HEK293 (cell line): ENCODE measurements at regions not wholly inside any gene's neighbourhood (a gene's known extent, or its start where the extent isn't known, plus 50 kb on each side); places are given as distances from the start of the nearest gene placed in this dataset.

Experiments
- CTCF ChIA-PET: fragments of 350-600 bp; formaldehyde crosslinking; extraction: SDS; loops from one replicate; lab custom pipeline; 2021; ENCODE audit warnings: antibody characterized with exemption; lab: Yijun Ruan, JAX
- POLR2A ChIA-PET: fragments of 300-600 bp; formaldehyde crosslinking; extraction: SDS; loops from one replicate; lab custom pipeline; 2020; ENCODE audit warnings: antibody characterized with exemption, inconsistent platforms; lab: Yijun Ruan, JAX
- H3K27ac ChIP-seq: fragments of 200-500 bp; sonication (Bioruptor generic); 2 replicates; pipeline ENCODE4 v1.5.1; 2014; ENCODE audit warnings: low read depth, low read length, control low read depth, inconsistent platforms; ENCODE audit errors: extremely low read depth
- H3K36me3 ChIP-seq, 2 experiments: fragments of 200-500 bp in 1 of 2; sonication (Bioruptor generic) in 1 of 2; 1 replicate in 1 of 2; 2 replicates in 1 of 2; pipeline ENCODE4 v1.5.1; 2014 to 2017; ENCODE audit warnings: inconsistent platforms in 2 of 2, low read length in 2 of 2; ENCODE audit not compliant: control insufficient read depth in 2 of 2, insufficient read depth in 1 of 2
- H3K4me1 ChIP-seq: fragments of 200-500 bp; sonication (Bioruptor generic); 2 replicates; pipeline ENCODE4 v1.5.1; 2014; ENCODE audit warnings: mild to moderate bottlenecking, low read length, inconsistent platforms; ENCODE audit not compliant: control insufficient read depth, insufficient read depth
- H3K4me3 ChIP-seq: 2 replicates; pipeline ENCODE4 v1.5.1; 2011; ENCODE audit warnings: low read depth, mild to moderate bottlenecking, control low read depth, low read length, moderate library complexity
- H3K9me3 ChIP-seq: fragments of 200-500 bp; sonication (Bioruptor generic); 2 replicates; pipeline ENCODE4 v1.5.1; 2014; ENCODE audit warnings: low read depth, low read length, inconsistent platforms; ENCODE audit not compliant: control insufficient read depth, insufficient read depth
- BCL11B ChIP-seq: fragments of 450-650 bp; formaldehyde crosslinking; IDR thresholded peaks from 2 replicates; pipeline ENCODE4 v1.5.1; 2016; ENCODE audit warnings: low read depth, missing biosample characterization, missing genetic modification characterization
- KLF8 ChIP-seq: fragments of 450-650 bp; formaldehyde crosslinking; IDR thresholded peaks from 2 replicates; pipeline ENCODE4 v1.5.1; 2016; ENCODE audit warnings: missing biosample characterization, missing genetic modification characterization
- SP7 ChIP-seq: fragments of 450-650 bp; formaldehyde crosslinking; IDR thresholded peaks from 2 replicates; pipeline ENCODE4 v1.5.1; 2016; ENCODE audit warnings: missing biosample characterization, missing genetic modification characterization
- YY1 ChIP-seq: fragments of 450-650 bp; formaldehyde crosslinking; IDR thresholded peaks from 2 replicates; pipeline ENCODE4 v1.5.1; 2018; ENCODE audit warnings: missing biosample characterization, missing genetic modification characterization
- ZBTB21 ChIP-seq: fragments of 450-650 bp; formaldehyde crosslinking; IDR thresholded peaks from 2 replicates; pipeline ENCODE4 v1.5.1; 2017; ENCODE audit warnings: missing biosample characterization, missing genetic modification characterization
- ZBTB26 ChIP-seq: fragments of 450-650 bp; formaldehyde crosslinking; optimal IDR thresholded peaks from 2 replicates; pipeline ENCODE3; 2016; ENCODE audit warnings: missing biosample characterization, mild to moderate bottlenecking, missing genetic modification characterization
- ZBTB48 ChIP-seq: fragments of 450-650 bp; formaldehyde crosslinking; IDR thresholded peaks from 2 replicates; pipeline ENCODE4 v1.5.1; 2016; ENCODE audit warnings: missing biosample characterization, missing genetic modification characterization
- ZBTB8A ChIP-seq: fragments of 450-650 bp; formaldehyde crosslinking; IDR thresholded peaks from 2 replicates; pipeline ENCODE4 v1.5.1; 2016; ENCODE audit warnings: missing biosample characterization, missing genetic modification characterization
- ZFHX2 ChIP-seq: fragments of 450-650 bp; formaldehyde crosslinking; conservative IDR thresholded peaks from 2 replicates; pipeline ENCODE4 v1.5.1; 2016; ENCODE audit warnings: missing biosample characterization, missing genetic modification characterization
- ZNF112 ChIP-seq: fragments of 450-650 bp; formaldehyde crosslinking; IDR thresholded peaks from 2 replicates; pipeline ENCODE4 v1.5.0; 2017; ENCODE audit warnings: missing biosample characterization, missing genetic modification characterization
- ZNF175 ChIP-seq: fragments of 450-650 bp; formaldehyde crosslinking; IDR thresholded peaks from 2 replicates; pipeline ENCODE4 v1.5.1; 2016; ENCODE audit warnings: missing biosample characterization, missing genetic modification characterization
- ZNF211 ChIP-seq: fragments of 450-650 bp; formaldehyde crosslinking; IDR thresholded peaks from 2 replicates; pipeline ENCODE4 v1.5.1; 2016; ENCODE audit warnings: low read depth, missing biosample characterization, missing genetic modification characterization
- ZNF610 ChIP-seq: fragments of 450-650 bp; formaldehyde crosslinking; IDR thresholded peaks from 2 replicates; pipeline ENCODE4 v1.5.1; 2016; ENCODE audit warnings: missing biosample characterization, missing genetic modification characterization, borderline replicate concordance
- ZNF670 ChIP-seq: fragments of 450-650 bp; formaldehyde crosslinking; IDR thresholded peaks from 2 replicates; pipeline ENCODE4 v1.5.1; 2016; ENCODE audit warnings: missing biosample characterization, missing genetic modification characterization, low read depth
- ZNF768 ChIP-seq: fragments of 450-650 bp; formaldehyde crosslinking; IDR thresholded peaks from 2 replicates; pipeline ENCODE4 v1.5.1; 2018; ENCODE audit warnings: missing biosample characterization, mild to moderate bottlenecking, missing genetic modification characterization
- ZNF792 ChIP-seq: fragments of 450-650 bp; formaldehyde crosslinking; IDR thresholded peaks from 2 replicates; pipeline ENCODE4 v1.5.1; 2016; ENCODE audit warnings: missing biosample characterization, missing genetic modification characterization
- ZNF843 ChIP-seq: fragments of 450-650 bp; formaldehyde crosslinking; IDR thresholded peaks from 2 replicates; pipeline ENCODE4 v1.5.1; 2016; ENCODE audit warnings: missing biosample characterization, missing genetic modification characterization
- ZSCAN30 ChIP-seq: fragments of 450-650 bp; IDR thresholded peaks from 2 replicates; pipeline ENCODE4 v1.5.1; 2018; ENCODE audit warnings: missing biosample characterization, mild to moderate bottlenecking, missing genetic modification characterization, moderate library complexity
- TF ChIP-seq, protein P1 (sequence below): fragments of 450-650 bp; formaldehyde crosslinking; IDR thresholded peaks from 2 replicates; pipeline ENCODE4 v1.5.1; 2016; ENCODE audit warnings: missing biosample characterization, missing genetic modification characterization
- TF ChIP-seq, protein P2 (sequence below): fragments of 450-650 bp; formaldehyde crosslinking; IDR thresholded peaks from 2 replicates; pipeline ENCODE4 v1.5.1; 2016; ENCODE audit warnings: missing biosample characterization, missing genetic modification characterization
- TF ChIP-seq, protein P3 (sequence below): fragments of 450-650 bp; formaldehyde crosslinking; IDR thresholded peaks from 2 replicates; pipeline ENCODE4 v1.5.1; 2016; ENCODE audit warnings: missing biosample characterization, missing genetic modification characterization
- TF ChIP-seq, protein P4 (sequence below): fragments of 450-650 bp; formaldehyde crosslinking; IDR thresholded peaks from 2 replicates; pipeline ENCODE4 v1.5.1; 2016; ENCODE audit warnings: missing biosample characterization, missing genetic modification characterization

DNA sequence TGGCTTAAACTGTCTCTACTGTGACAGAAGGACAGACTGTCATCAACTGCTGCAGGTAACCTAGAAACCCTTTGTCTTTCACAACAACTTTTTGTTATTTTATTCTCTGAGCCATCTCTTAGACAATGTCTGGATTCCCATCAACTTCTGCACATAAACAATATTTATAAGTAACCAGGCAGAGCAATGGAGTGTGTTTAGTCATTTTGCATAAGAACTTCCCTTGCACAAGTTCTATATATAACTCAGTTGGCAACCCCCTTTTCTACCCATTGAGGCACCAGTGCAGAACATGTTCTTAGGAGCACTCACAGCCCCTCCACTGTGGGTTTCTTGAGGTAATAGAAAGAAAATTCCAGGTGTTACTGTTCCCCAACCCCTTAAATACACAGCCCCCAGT lies 65.0 kb upstream of the IL6 start (continued):
- TF ChIP-seq, protein P1, sequence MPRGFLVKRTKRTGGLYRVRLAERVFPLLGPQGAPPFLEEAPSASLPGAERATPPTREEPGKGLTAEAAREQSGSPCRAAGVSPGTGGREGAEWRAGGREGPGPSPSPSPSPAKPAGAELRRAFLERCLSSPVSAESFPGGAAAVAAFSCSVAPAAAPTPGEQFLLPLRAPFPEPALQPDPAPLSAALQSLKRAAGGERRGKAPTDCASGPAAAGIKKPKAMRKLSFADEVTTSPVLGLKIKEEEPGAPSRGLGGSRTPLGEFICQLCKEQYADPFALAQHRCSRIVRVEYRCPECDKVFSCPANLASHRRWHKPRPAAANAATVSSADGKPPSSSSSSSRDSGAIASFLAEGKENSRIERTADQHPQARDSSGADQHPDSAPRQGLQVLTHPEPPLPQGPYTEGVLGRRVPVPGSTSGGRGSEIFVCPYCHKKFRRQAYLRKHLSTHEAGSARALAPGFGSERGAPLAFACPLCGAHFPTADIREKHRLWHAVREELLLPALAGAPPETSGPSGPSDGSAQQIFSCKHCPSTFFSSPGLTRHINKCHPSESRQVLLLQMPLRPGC (tag by site-specific recombination), result no peak
- TF ChIP-seq ZBTB21 (tag by site-specific recombination) (no peak), ZBTB48 (tag by site-specific recombination) (no peak), ZNF175 (tag by site-specific recombination) (no peak), ZBTB26 (no peak)

DNA sequence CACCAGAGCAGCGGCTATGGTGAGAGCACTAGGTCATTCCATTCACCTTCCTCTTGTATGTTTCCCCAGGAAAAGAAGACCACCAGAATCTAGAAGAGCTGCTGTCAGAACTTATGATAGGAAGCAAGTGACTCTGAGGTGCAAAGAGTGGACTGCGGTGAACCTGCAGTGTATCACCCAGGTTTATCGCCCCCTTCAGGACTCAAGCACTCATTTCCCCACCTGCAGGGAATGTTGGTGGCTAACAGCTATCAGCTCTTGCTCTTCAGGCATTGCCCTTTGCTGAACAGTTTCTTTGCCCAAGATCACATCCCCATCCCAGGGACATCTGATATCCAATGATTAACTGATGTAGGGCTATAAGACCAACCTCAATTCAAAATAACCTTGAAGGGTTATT lies 66.3 kb upstream of the IL6 start:
- POLR2A ChIA-PET, result no interaction called here
- TF ChIP-seq ZNF792, result no peak
- TF ChIP-seq, protein P2, sequence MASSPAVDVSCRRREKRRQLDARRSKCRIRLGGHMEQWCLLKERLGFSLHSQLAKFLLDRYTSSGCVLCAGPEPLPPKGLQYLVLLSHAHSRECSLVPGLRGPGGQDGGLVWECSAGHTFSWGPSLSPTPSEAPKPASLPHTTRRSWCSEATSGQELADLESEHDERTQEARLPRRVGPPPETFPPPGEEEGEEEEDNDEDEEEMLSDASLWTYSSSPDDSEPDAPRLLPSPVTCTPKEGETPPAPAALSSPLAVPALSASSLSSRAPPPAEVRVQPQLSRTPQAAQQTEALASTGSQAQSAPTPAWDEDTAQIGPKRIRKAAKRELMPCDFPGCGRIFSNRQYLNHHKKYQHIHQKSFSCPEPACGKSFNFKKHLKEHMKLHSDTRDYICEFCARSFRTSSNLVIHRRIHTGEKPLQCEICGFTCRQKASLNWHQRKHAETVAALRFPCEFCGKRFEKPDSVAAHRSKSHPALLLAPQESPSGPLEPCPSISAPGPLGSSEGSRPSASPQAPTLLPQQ (tag by site-specific recombination), result no peak
- no peak for TF ChIP-seq ZBTB8A (tag by site-specific recombination)
- TF ChIP-seq ZNF610 (tag by site-specific recombination), result no peak
- TF ChIP-seq YY1, result no peak
- TF ChIP-seq ZNF843, result no peak
- TF ChIP-seq ZNF211 (tag by site-specific recombination), result no peak
- no peak for TF ChIP-seq ZFHX2 (tag by site-specific recombination)
- TF ChIP-seq, protein P3, sequence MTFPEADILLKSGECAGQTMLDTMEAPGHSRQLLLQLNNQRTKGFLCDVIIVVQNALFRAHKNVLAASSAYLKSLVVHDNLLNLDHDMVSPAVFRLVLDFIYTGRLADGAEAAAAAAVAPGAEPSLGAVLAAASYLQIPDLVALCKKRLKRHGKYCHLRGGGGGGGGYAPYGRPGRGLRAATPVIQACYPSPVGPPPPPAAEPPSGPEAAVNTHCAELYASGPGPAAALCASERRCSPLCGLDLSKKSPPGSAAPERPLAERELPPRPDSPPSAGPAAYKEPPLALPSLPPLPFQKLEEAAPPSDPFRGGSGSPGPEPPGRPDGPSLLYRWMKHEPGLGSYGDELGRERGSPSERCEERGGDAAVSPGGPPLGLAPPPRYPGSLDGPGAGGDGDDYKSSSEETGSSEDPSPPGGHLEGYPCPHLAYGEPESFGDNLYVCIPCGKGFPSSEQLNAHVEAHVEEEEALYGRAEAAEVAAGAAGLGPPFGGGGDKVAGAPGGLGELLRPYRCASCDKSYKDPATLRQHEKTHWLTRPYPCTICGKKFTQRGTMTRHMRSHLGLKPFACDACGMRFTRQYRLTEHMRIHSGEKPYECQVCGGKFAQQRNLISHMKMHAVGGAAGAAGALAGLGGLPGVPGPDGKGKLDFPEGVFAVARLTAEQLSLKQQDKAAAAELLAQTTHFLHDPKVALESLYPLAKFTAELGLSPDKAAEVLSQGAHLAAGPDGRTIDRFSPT, result no peak
- TF ChIP-seq, protein P4, sequence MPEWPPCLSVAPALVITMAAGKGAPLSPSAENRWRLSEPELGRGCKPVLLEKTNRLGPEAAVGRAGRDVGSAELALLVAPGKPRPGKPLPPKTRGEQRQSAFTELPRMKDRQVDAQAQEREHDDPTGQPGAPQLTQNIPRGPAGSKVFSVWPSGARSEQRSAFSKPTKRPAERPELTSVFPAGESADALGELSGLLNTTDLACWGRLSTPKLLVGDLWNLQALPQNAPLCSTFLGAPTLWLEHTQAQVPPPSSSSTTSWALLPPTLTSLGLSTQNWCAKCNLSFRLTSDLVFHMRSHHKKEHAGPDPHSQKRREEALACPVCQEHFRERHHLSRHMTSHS, result no peak
- no peak for TF ChIP-seq ZSCAN30
- no peak for TF ChIP-seq SP7 (tag by site-specific recombination)
- TF ChIP-seq, all 188 proteins: peak for 0
- CTCF ChIA-PET, result interaction anchor here (0.6 to 1.3 kb wide), 13 partner anchors 8 to 166 kb away, joined by 3 to 6 read pairs (median 4); no protein-coding TSS in a partner anchor

DNA sequence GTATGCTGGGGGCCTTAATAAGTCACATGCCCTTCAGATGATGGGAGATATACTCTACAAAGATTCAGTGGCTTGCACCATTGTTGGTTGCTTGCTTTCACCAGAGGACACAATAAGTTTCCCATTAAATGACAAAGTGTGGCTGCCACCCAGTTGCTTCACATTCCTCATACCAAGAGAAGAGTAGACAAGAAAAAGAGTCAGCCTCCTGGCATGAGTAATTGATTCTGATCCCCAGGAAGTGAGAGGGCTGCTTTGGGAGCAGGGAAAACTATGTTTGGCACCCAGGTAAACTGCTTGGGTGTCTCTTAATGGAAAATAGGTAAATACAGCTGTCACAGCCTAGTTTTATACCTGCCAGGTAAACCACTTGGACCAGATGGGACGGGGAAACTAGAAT lies 66.7 kb upstream of the IL6 start:
- Histone ChIP-seq H3K4me1 (no peaks in the 10 kb centered on the region), H3K9me3 (no peaks in the 10 kb centered on the region), H3K4me3 (no peak overlapping the region), H3K27ac (no peak overlapping the region), H3K36me3 (no peaks in the 10 kb centered on the region)
- ChIA-PET POLR2A (no interaction called here), CTCF (interaction anchor here (0.6 to 1.3 kb wide), 6 partner anchors 8 to 166 kb away, joined by 4 to 6 read pairs (median 4); no protein-coding TSS in a partner anchor)
- TF ChIP-seq ZNF112 (no peak), ZNF768 (tag by site-specific recombination) (no peak), KLF8 (tag by site-specific recombination) (no peak), ZNF211 (tag by site-specific recombination) (no peak), BCL11B (tag by site-specific recombination) (no peak), ZNF670 (tag by site-specific recombination) (no peak)

More for the DNA sequence above, 66.3 kb upstream of the IL6 start:
- no peak overlapping the region for H3K27ac ChIP-seq
- H3K9me3 ChIP-seq, result no peaks in the 10 kb centered on the region
- no peaks in the 10 kb centered on the region for H3K4me1 ChIP-seq
- H3K36me3 ChIP-seq, result no peaks in the 10 kb centered on the region
- no peak overlapping the region for H3K4me3 ChIP-seq
